ENCODE measurements at regions not wholly inside any gene's neighbourhood (a gene's known extent, or its start where the extent isn't known, plus 50 kb on each side); places are given as distances from the start of the nearest gene placed in this dataset.

DNA sequence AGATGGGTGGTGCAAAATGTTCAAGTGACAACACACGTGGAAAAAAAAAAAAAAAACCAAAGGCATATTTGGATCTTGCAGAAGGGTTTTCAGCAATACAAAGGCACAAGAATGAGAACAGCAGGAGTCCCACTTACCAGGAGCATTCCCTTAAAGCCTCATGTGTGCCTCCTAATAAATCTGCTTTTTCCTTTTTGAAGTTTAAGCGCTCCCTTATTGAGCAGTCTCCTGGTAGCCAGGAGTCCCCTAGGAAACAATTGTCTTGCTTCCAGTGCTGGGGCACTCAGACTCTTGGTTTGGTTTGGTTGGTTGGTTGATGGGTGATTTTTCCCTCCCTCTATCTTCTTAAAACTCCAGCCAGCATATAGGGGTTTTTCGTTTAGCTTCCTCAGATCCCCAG lies 321.8 kb upstream of the NFE2L3 start:
- no peak for DNase-seq

DNA sequence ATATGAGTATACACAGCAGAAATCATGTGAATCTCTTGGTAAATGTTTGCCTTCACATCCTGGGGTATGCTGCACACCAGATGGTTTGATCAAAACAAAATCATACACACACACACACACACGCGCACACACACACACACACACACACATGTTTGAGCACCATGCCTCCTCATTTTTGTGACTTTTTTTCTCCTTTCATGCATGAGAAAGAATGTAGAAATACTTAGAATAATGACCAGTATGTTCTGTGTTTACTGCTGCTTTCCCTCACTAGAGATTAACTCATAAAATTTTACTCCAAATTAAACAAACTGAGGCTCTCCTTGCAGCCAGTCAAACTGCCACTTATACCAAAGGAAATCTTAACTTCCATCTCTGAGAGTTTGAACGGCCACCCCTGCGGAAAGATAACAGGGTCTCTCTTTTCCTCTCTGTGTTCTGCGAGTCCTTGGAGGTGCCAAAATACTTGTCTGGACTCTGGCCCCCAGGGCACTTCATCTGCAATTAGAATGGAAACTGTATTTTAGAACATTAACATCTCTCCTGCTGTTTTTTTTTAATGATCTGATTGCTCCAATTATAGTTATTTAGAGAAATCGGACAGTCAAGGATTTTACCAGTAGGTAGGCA lies 320.8 kb upstream of the NFE2L3 start:
- DNase-seq = no peak

DNA sequence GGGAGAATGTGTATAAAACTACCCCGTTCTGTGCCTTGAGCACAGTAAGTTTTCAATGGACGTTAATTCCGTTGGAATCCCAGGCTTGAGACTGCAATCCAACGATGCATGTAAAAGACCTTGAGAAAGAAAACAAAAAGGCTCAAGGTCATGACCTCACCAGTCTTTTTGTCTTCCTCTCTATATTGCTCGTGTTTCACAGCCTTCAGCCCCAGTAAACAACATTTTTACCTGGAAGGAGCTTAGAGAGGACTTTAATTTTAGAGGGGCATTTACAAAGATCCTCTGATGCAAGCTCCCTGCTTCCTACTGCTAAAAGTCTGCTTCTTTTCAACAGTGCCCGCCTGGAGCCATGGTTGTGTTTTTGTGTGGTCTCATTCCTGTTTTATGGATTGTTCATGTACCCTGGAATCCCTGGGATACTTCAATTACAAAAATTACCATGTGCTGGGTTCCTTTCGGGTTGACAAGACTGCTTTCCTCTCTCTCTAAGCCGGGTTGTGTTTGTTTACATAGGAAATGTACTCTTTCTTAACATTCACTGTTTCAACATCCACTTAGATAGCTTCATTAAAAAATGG lies 320.1 kb upstream of the NFE2L3 start:
- DNase-seq = no peak

DNA sequence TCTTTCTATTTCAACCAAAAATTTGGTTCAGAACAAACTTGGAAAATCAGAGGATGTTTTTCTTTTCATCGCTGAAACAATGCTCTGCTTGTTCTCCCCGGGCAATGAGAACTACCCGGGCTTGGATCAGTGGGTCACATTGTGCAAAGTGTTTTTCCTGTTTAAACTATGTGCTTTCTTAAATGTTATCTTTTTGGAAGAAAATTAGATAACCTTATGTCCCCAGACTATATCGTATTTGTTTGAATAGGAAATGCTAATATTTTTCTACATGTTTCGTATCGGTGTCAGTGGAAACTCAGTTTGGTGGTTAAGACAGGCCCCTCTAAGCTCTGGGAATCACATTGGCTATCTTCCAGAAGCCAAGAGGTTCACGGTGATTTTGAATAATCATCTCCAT lies 319.5 kb upstream of the NFE2L3 start:
- DNase-seq = no peak

DNA sequence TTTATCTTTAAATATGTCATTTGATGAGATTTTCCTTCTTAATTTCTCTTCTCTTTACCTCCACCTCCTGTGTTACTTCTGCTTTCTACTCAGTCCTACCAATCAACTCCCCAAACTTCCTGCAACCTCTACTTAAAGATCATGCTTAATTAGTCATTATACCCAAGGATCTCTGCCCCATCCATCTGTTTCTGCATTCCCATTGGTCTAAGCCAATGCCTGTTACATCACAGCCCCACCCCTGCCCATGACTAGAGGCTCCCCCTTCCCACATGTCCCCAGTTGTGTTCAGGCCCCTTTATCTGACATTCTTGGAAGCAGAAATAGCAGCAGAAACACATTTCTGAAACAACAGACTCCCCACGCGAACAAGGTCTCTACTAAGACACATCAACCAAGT lies 319.1 kb upstream of the NFE2L3 start:
- DNase-seq = no peak

DNA sequence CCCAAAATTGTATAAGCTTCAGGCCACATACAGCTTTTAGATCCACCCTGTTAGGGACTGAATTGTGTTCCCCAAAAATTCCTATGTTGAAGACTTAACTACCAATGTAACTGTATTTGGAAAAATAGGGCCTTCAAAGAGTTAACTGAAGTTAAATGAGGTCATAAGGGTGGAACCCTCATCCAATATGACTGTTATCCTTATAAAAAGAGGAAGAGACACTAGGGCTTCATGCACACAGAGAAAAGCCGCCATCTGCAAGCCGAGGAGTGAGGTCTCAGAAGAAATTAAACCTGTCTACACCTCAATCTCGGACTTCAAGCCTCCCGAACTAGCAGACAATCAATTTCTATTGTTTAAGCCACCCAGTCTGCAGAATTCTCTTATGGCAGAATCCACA lies 317.9 kb upstream of the NFE2L3 start:
- no peak for DNase-seq

DNA sequence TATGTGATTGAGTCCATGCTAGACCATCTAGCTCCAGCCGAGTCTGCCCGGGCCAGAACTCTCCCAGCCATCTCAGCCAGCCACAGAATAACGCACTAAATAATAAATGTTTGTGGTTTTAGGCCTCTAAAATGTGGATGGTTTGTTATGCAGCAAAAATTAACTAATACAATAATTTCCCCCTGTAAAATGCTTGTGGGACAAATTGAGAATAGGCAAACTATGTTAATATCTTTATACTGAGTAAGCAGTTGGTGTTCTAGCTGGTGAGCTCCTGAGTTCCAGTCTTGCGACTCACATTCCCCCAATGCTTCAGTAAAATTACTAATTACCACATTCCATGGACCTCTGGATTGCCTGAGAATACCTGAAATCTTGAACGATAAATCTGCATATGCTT lies 316.8 kb upstream of the NFE2L3 start:
- no peak for DNase-seq

DNA sequence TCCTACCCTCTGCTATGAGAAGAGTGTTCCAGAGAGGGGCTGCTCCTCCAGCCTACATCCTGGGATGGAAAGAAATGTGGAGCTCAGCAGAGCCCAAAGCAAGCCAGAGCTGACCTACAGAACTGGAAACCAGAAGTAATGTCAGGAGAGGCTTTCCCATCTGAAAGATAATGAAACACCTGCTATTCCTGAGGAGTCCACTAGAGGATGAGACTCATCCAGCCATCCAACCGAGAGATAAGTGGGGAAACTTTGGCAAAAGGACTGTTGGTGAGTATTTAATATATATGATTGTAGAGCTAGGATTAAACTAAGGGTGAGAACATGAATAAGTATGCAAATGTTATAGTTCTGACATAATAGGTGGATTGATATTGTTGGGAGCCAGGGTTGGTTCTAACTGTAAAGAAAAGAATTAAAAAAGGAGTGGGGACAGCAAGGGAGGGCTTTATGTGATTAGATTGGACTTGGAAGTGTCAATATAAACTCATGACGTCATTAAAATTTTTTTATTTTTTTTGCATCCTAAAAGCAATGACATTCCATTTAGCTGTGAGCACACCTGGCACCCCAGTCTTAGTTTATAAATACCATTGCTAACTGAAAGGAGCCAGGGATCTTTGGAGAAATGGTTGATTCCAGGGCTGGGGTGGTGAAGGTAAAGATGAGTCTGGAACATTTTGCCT lies 312.8 kb upstream of the NFE2L3 start:
- DNase-seq = no peak

DNA sequence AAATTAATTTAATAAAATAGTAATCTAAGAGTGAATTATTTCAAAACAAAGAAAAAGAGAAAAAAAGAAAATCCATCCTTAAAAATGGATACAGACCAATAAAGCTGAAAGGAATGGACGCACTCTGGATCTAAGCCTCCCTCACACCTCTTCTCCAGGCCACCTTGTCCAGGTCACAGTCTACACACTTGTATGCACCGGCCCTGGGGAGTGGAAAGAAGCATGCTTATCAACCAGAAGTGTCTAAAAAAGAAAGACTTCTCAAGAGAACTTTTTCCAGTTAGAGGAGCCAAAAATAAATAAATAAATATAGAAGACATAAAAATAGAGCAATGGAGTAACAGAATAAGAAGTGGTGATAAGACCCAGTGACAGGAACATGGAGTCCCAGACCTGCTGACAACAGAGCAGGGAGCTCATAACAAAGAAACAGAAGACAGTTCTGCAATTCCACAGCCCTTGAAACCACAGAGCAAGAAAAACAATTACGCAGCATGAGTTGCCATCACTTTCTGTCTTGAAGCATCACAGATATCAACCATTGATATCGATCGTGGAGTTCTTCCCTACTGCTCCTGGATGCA lies 311.7 kb upstream of the NFE2L3 start:
- DNase-seq = no peak

DNA sequence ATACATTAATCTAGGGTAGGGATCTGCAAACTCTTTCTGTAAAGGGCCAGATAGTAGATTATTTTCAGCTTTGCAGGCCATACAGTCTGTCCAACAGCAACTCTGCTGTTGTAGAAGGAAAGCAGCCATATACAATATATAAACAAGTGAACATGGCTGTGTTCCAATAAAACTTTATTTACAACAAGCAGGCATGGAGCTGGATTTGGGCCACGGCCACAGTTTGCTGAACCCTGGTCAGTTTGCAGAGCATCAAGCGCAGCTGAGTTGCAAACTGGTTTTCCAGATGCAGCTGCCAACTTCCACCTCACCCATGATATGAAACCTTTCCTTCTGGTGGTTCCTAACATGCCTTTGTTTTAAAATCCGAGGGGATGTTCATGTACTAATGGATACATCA lies 310.4 kb upstream of the NFE2L3 start:
- DNase-seq = no peak

DNA sequence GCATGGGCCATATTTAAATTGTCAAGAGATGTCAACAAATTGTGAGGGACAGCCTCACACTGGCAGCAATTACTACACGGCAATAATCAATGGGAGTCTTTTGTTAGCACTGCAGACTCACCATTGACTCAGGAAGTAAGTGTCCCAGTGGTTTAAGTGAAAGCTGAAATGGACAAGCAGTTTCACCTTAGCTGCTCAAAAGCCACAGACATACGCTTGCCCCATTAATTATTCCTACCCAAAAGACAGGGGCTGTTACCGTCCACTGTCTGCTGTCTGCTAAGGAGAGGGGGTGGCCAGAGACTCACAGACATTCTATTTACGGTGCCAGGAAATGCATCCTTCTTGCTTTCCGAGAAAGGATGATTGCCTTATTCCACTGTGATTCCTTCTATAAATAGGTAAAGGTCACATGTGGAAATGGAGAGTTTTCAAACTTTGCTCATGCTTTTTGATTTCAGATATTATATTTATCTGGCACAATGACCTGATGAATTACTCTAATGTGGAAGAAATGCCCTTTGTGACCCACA lies 309.7 kb upstream of the NFE2L3 start:
- DNase-seq = no peak

DNA sequence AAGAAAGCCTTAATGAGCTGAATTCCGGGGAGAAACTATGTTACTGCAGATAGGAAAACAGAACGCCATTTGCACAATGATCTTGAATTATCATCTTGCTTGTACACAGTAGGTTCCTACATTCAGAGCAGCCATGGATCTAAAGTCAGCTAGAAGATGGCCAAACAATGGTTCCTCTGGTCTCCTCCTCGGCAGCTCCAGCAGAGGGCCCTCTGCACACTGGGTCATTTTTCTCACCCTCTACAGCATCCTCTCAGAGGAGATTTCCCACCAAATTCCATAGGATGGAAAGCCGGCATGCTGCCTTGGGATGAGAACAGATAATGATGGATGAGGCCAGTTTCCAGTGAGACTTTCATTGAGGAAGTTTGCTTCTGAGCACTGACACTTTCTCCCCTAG lies 308.5 kb upstream of the NFE2L3 start:
- DNase-seq = no peak

DNA sequence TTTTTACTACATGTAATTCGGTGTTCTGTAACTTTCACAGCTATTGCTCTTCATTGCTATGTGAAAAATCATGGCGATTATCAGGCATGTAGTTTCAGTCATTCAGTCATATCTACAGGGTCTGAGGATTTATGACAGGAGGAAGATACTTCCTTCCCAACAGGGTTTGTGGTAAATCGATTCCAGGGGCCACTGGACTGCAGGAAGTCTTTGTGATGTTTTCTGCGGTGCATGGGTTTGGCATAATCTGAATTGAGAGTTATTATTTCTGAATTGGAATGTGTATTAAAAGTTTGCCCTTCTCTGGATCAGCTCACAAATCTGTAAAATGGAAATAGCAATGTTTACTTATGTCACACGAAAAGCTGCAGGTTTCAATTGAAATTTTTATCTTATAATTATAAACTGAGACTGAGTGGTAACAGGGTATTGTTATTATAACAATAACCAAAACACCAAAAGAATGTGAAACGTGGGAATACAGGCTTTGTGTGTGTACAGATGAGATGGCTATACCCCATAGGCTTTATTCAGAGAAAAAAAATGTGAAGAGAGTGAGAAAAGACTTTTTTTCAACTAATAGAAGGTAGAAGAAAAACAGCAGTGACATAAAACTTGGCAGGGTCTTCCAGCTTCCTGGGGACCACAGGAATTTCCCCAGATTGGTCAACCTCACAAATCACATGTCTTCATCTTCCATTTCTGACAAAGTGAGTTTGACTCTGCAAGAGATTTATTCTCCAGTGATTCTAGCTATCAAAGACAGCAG lies 307.7 kb upstream of the NFE2L3 start:
- no peak for DNase-seq

DNA sequence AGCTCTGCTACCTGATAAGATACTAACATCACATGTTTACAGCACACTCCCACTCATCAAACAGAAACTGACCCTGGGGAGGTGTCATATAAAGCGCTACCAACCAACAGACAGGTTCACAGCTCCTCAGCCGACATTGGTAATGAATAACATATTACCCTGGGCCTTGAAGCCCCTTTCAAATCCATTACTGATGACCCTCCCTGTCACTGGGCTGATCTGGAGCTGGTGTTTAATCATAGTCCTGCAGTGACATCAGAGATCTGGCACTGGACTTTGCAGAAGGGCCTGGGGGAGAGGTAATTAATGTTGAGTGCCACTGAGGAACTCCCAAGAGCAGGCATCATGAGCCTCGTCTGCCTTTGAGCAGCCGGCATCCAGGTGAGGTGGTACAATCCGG lies 306.5 kb upstream of the NFE2L3 start:
- DNase-seq = no peak

DNA sequence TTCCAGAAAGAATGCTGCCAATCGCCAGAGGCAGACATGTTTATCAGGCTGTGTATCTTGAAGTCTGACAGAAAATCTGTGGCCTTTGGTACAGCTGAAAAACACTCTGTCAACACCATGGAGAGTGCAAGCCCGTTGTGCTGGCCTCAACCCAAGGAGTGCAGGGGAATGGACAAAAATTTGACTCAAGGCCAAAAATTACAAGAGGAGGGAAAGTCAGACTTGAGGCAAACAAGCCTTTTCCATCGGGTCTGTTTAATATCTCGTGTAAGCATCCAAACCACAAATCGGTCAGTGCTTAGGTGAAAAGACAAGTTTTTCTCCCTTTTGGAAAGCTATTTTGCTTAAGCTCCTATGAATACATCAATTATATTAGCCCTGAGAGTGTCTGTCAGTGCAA lies 305.3 kb upstream of the NFE2L3 start:
- no peak for DNase-seq

DNA sequence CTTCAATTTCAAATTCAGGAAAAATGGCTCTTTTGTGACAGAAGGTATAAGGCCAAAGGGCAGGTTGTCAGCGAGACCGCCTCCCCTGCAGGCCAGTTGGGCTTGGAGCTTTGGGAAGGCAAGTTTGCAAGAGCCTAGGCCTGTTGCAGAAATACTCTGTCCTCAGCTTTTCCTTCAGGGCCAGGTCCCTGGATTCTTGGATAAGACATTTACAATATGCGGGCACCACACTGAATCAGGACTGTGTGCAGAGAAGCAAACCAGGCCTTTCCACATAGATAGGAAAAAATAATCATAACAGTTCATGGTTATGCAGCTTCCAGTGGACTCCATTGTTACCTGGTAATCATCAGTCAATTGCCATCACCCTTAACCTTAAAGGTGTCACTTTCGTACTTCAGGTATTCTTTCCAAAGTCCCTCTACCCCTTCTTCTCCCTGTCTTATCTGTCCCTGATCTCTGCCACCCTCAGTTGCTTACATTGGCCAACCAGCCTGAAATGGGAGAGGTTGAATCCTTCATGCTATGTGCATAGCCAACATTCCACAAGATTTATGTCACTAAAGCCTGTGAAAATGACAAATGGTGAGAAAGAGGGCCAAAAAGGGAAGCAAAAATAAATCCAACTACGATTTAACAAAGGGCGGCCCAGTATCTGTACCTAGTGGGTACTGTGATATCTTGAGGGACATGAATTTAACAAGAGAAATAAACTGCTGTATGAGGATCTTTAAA lies 304.5 kb upstream of the NFE2L3 start:
- DNase-seq = no peak

DNA sequence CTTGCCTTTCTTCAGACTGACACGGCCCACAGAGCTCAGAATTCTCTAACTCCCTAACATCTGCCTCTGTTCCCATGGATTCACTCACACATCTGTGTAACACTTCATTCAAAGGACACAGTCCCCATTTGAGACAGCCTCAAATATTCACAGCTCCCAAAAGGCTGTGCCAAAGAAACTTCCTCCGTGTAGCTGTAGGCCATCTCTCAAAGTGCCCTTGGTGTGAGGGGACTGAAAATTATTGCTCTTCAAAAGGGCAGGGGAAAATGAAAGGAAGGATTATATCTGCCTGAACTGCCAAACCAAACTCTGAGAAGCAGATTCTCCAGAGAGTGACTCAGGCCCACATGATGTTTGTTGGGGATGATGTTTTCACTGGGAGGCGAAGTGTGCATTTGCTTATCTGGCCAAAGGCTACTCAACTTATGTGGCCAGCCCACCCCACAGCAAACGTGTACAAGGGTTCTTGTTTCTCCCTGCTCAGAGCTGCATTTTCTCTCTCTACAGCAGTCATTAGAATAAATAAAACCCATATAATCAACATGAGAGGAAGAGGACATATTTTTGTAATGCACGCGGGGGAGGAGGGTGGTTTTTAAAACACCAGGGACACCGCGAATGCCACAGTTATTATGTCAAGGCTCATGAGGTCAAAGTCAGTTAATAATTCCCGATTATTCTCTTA lies 302.4 kb upstream of the NFE2L3 start:
- no peak for DNase-seq

DNA sequence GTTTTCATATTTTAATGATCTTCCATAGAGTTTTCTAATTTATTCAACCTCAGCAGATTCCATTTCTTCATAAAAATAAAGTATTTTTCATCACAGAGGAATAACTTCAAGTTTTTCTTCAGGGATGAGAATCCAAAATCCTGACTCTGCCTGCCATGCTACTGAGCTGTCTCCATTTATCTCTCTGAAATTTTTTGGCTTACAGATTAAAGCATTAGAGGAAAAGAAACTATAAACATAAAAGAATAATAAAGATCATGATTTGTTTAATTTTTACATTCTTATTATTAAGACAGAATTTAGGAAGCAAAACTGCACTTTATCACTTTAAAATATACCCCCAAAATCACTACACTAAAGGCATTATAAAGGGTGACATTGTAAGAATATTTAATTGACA lies 301.8 kb upstream of the NFE2L3 start:
- no peak for DNase-seq

DNA sequence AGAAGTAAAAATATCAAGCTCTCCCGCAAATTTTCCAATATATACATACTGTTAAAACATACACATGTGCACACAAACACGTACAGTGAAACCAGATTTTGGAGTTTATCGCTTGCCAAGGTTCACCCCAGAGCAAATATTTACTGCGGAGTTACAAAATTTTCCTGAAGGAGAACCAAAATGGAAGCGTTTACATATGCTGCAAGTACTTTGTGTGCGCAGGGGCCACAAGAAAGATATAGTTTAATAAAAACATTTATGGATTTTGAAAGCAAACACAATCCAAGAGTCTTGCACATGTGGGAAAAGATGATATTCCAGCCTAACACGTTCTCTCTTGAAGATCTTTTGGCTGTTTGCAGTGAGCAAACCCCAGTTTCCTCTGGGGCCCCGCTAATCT lies 301.3 kb upstream of the NFE2L3 start:
- DNase-seq = no peak

DNA sequence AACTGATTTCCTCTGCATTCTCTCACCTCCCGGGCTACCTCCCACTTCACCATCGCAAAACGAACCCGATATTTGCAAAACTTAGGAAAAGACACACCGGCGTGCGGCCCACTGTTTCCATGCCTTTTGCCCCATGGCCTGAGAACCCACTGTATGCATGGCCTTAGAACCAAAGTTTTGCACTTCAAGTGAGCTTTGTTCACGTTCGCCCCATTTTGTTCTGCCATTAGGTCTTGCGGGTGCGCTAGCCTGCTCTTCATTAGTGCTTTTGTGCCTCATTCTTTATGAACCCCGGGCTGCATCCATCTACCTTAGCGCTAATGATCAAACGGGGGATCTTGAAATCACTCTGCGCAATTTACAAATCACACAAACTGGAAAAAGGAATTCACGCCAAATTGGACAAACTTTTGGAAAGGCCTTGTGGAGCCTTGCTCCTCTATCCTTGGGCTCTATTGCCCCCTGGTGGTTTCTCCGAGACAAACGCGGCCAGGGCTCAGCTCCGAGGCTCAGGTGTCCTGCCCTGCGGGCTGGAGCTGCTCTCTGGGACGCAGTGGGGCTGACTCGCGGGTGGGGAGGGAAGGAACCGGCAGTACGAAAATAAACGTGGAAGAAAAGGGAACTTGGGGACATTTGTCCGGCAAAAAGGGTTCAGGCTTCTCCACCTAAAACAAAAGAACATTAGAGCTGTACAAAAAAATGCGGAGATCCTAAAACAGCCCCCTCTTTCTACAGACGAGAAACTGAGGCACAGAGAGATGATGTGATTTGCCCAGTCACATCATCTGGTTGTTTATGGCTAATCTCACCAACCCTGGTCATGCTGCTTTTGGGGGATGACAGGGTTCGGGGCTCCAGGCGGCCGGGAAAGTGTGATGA lies 300.4 kb upstream of the NFE2L3 start:
- DNase-seq = peak; percentile 53

Data from CD4-positive, alpha-beta T cell treated with Interleukin-12 subunit alpha and Interleukin-12 subunit beta, for 1 hour (primary cell).